ENCODE measurements at regions not wholly inside any gene's neighbourhood (a gene's known extent, or its start where the extent isn't known, plus 50 kb on each side); places are given as distances from the start of the nearest gene placed in this dataset.

- TF ChIP-seq GABPA (IDR thresholded peaks at IDR 0.05; ENCODE audit: borderline replicate concordance, insufficient read depth, low read length), result no peak
Observed at GRCh38 chr4:186943411-186943810, 219.8 kb upstream of the FAT1 start (continued).

All from H1 (cell line).